H1 (cell line): ENCODE measurements at regions not wholly inside any gene's neighbourhood (a gene's known extent, or its start where the extent isn't known, plus 50 kb on each side); places are given as distances from the start of the nearest gene placed in this dataset.

ENCODE experiments used
- CTCF ChIA-PET: fragments of 300-600 bp; sonication (Branson Sonifier 250); formaldehyde crosslinking; loops from one replicate; lab custom pipeline; 2021; ENCODE audit not compliant: partially characterized antibody; lab: Charles Lee
- POLR2A ChIA-PET: fragments of 300-600 bp; sonication (Branson Sonifier 250); formaldehyde crosslinking; loops from one replicate; lab custom pipeline; 2021; ENCODE audit warnings: inconsistent platforms; ENCODE audit not compliant: partially characterized antibody; lab: Charles Lee
- DNase-seq, 2 experiments: peaks; one replicate each; pipeline versions ENCODE4 v3.0.0 to v3.0.0-alpha.2; 2010 to 2022; ENCODE audit warnings: low spot score in 2 of 2, low read depth in 1 of 2, mixed read lengths in 1 of 2
- FAIRE-seq: peaks from 2 replicates; lab custom pipeline; 2011; peaks lifted over from hg19 to GRCh38; lab: Jason Lieb, UNC
- H2AFZ ChIP-seq: 2 replicates; pipeline ENCODE4 v1.8.1; 2012; ENCODE audit warnings: low read length, inconsistent platforms
- H2AK5ac ChIP-seq: 2 replicates; pipeline ENCODE4 v1.6.1; 2013; ENCODE audit warnings: low read depth, low read length
- H2BK120ac ChIP-seq: replicated peaks from 2 replicates; pipeline ENCODE3; 2013; ENCODE audit warnings: low read depth, low read length, inconsistent platforms
- H2BK12ac ChIP-seq: 2 replicates; pipeline ENCODE4 v1.6.1; 2013; ENCODE audit warnings: low read depth, low read length
- H2BK15ac ChIP-seq: 2 replicates; pipeline ENCODE4 v1.6.1; 2013; ENCODE audit warnings: low read length
- H2BK20ac ChIP-seq: 2 replicates; pipeline ENCODE4 v1.6.1; 2013; ENCODE audit warnings: low read length
- H2BK5ac ChIP-seq: 2 replicates; pipeline ENCODE4 v1.6.1; 2013; ENCODE audit warnings: low read depth, low read length
- H3K14ac ChIP-seq: 2 replicates; pipeline ENCODE4 v1.6.1; 2013; ENCODE audit warnings: inconsistent platforms; ENCODE audit not compliant: insufficient read length
- H3K18ac ChIP-seq: 2 replicates; pipeline ENCODE4 v1.6.1; 2013; ENCODE audit warnings: low read length; ENCODE audit errors: extremely low read depth
- H3K23ac ChIP-seq: 2 replicates; pipeline ENCODE4 v1.6.1; 2013; ENCODE audit warnings: inconsistent platforms; ENCODE audit not compliant: insufficient read length
- H3K23me2 ChIP-seq: 2 replicates; pipeline ENCODE4 v1.6.1; 2013; ENCODE audit warnings: low read depth, low read length
- H3K27ac ChIP-seq: 2 replicates; pipeline ENCODE4 v1.6.1; 2011; ENCODE audit warnings: low read depth, low read length, inconsistent platforms
- H3K27me3 ChIP-seq, 4 experiments: replicated peaks in 1 of 4; 1 replicate in 1 of 4; 2 replicates in 3 of 4; pipeline versions ENCODE4 v1.6.1 to v1.8.1; 2011 to 2013; ENCODE audit warnings: low read length in 3 of 4, mild to moderate bottlenecking in 3 of 4, inconsistent platforms in 2 of 4, mixed read lengths in 2 of 4, moderate library complexity in 1 of 4; ENCODE audit not compliant: control insufficient read depth in 3 of 4, insufficient read depth in 3 of 4; ENCODE audit errors: extremely low read depth in 1 of 4
- H3K36me3 ChIP-seq, 4 experiments: 2 replicates each; pipeline versions ENCODE4 v1.6.1 to v1.8.1; 2011 to 2013; ENCODE audit warnings: mild to moderate bottlenecking in 4 of 4, low read length in 3 of 4, moderate library complexity in 2 of 4, control low read depth in 1 of 4, inconsistent platforms in 1 of 4; ENCODE audit not compliant: insufficient read depth in 4 of 4, control insufficient read depth in 2 of 4
- H3K4ac ChIP-seq: replicated peaks from 2 replicates; pipeline ENCODE3; 2013; ENCODE audit warnings: low read length, low read depth, mixed read lengths, inconsistent platforms; ENCODE audit not compliant: insufficient read length
- H3K4me1 ChIP-seq, 4 experiments: replicated peaks in 1 of 4; 1 replicate in 1 of 4; 2 replicates in 3 of 4; pipeline versions ENCODE4 v1.6.1 to v1.8.1; 2011 to 2013; ENCODE audit warnings: low read length in 3 of 4, inconsistent platforms in 2 of 4, mixed read lengths in 1 of 4; ENCODE audit not compliant: insufficient read depth in 4 of 4, control insufficient read depth in 3 of 4
- H3K4me2 ChIP-seq, 2 experiments: 2 replicates each; pipeline versions ENCODE4 v1.6.1 to v1.8.1; 2011 to 2013; ENCODE audit warnings: low read depth in 2 of 2, low read length in 2 of 2, control low read depth in 1 of 2, inconsistent platforms in 1 of 2, mild to moderate bottlenecking in 1 of 2; ENCODE audit not compliant: insufficient read depth in 1 of 2
- H3K4me3 ChIP-seq, 4 experiments: fragments of 200-600, 300-600 bp in 1 of 4; sonication (generic), shearing (Covaris generic), sonication (Bioruptor Twin) in 1 of 4; 2 replicates each; pipeline versions ENCODE4 v1.5.1 to v1.8.1; 2011 to 2016; ENCODE audit warnings: low read length in 4 of 4, low read depth in 3 of 4, control low read depth in 2 of 4, inconsistent platforms in 2 of 4, mild to moderate bottlenecking in 2 of 4, mixed read lengths in 1 of 4, moderate library complexity in 1 of 4; ENCODE audit not compliant: insufficient read depth in 2 of 4; ENCODE audit errors: extremely low read depth in 1 of 4
- H3K56ac ChIP-seq: replicated peaks from 2 replicates; pipeline ENCODE3; 2013; ENCODE audit warnings: low read depth, mild to moderate bottlenecking, mixed read lengths, low read length, inconsistent platforms; ENCODE audit not compliant: insufficient read length
- H3K79me1 ChIP-seq: 2 replicates; pipeline ENCODE4 v1.6.1; 2013; ENCODE audit warnings: low read depth, low read length, control low read depth
- H3K79me2 ChIP-seq, 2 experiments: 2 replicates each; pipeline versions ENCODE4 v1.6.1 to v1.8.1; 2012 to 2013; ENCODE audit warnings: low read length in 2 of 2, mild to moderate bottlenecking in 2 of 2, inconsistent platforms in 1 of 2; ENCODE audit not compliant: insufficient read depth in 2 of 2, control insufficient read depth in 1 of 2
- H3K9ac ChIP-seq, 4 experiments: replicated peaks in 1 of 4; 1 replicate in 1 of 4; 2 replicates in 3 of 4; pipeline versions ENCODE4 v1.6.1 to v1.8.1; 2011 to 2013; ENCODE audit warnings: low read depth in 3 of 4, low read length in 3 of 4, control low read depth in 2 of 4, mild to moderate bottlenecking in 2 of 4, moderate library complexity in 2 of 4, inconsistent platforms in 1 of 4; ENCODE audit errors: extremely low read depth in 1 of 4
- H3K9me3 ChIP-seq, 2 experiments: 2 replicates each; pipeline versions ENCODE4 v1.6.1 to v1.8.1; 2012 to 2013; ENCODE audit warnings: mild to moderate bottlenecking in 2 of 2, moderate library complexity in 2 of 2, control low read depth in 1 of 2, inconsistent platforms in 1 of 2, low read depth in 1 of 2, low read length in 1 of 2, mixed read lengths in 1 of 2; ENCODE audit not compliant: insufficient read depth in 2 of 2
- H4K20me1 ChIP-seq, 2 experiments: replicated peaks in 1 of 2; 2 replicates each; pipeline versions ENCODE3 to v1.8.1; 2011 to 2013; ENCODE audit warnings: inconsistent platforms in 2 of 2, low read length in 2 of 2, mild to moderate bottlenecking in 1 of 2; ENCODE audit not compliant: insufficient read depth in 2 of 2, control insufficient read depth in 1 of 2
- H4K5ac ChIP-seq: 2 replicates; pipeline ENCODE4 v1.6.1; 2013; ENCODE audit warnings: low read length, low read depth, mixed read lengths, inconsistent platforms; ENCODE audit not compliant: insufficient read length
- H4K8ac ChIP-seq: 2 replicates; pipeline ENCODE4 v1.8.0; 2013; ENCODE audit warnings: mild to moderate bottlenecking, moderate library complexity, low read length, inconsistent platforms; ENCODE audit not compliant: insufficient read depth; ENCODE audit errors: extremely low read depth
- H4K91ac ChIP-seq: replicated peaks from 2 replicates; pipeline ENCODE3; 2013; ENCODE audit warnings: low read length, mixed read lengths, inconsistent platforms; ENCODE audit not compliant: insufficient read length
- EGR1 ChIP-seq: IDR thresholded peaks from 2 replicates; pipeline ENCODE4 v1.6.1; 2011; ENCODE audit warnings: low read depth, low read length, borderline replicate concordance
- HDAC2 ChIP-seq, 2 experiments: fragments of 300-600 bp in 1 of 2; sonication (generic) in 1 of 2; IDR thresholded peaks; 2 replicates each; pipeline ENCODE4 v1.6.1; 2011 to 2012; ENCODE audit warnings: low read depth in 2 of 2, low read length in 2 of 2, mild to moderate bottlenecking in 2 of 2, moderate library complexity in 2 of 2, borderline replicate concordance in 1 of 2, inconsistent platforms in 1 of 2
- MAFK ChIP-seq: IDR thresholded peaks from 2 replicates; pipeline ENCODE4 v1.6.1; 2012; ENCODE audit warnings: low read depth, mild to moderate bottlenecking, improper control_type of control experiment, low read length
- POLR2AphosphoS5 ChIP-seq: IDR thresholded peaks from 2 replicates; pipeline ENCODE4 v1.6.1; 2011; ENCODE audit warnings: low read depth, low read length
- SIN3A ChIP-seq, 2 experiments: IDR thresholded peaks in 1 of 2; conservative IDR thresholded peaks in 1 of 2; 2 replicates each; pipeline ENCODE4 v1.6.1; 2011 to 2012; ENCODE audit warnings: low read length in 2 of 2, improper control_type of control experiment in 1 of 2, low read depth in 1 of 2, mild to moderate bottlenecking in 1 of 2
- SRF ChIP-seq: IDR thresholded peaks from 2 replicates; pipeline ENCODE4 v1.6.1; 2011; ENCODE audit warnings: mild to moderate bottlenecking, low read depth, low read length, moderate library complexity
- WGBS, 2 experiments: shearing (Covaris generic) in 1 of 2; methylation state at CpG; one replicate each; pipeline versions ENCODE4 v1.1.6 to v1.1.7; 2013 to 2015; ENCODE audit warnings: low lambda C conversion rate in 2 of 2, mixed read lengths in 2 of 2, inconsistent platforms in 1 of 2, low coverage in 1 of 2, missing lambda C conversion rate in 1 of 2; ENCODE audit not compliant: insufficient replicate concordance in 2 of 2, insufficient coverage in 1 of 2, insufficient read length in 1 of 2; ENCODE audit errors: extremely low coverage in 1 of 2, missing lambda C conversion rate in 1 of 2; 5-methylcytosine and 5-hydroxymethylcytosine counted together

DNA sequence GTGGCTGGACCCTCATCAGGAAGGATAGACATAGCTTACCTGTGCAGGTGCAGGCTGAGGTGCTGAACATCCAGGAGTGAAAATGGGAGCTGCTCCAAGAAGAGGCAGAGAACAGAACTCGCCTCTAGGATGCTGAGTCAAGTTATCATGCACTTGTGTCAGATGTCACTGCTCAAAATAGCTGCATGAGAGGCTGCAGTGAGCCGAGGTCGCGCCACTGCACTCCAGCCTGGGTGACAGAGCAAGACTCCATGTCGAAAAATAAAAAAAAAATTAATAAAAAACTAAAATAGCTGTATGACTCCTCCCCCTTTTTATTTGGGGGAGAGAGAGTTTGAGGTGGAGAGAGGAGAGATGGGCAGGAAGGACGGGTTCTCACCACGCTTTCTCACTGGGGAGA is 148.8 kb downstream of the FOXL1 start:
- H4K20me1 ChIP-seq, result no peaks in the 10 kb centered on the region
- no peak overlapping the region for H3K14ac ChIP-seq
- no peak overlapping the region for H2BK15ac ChIP-seq
- no peak overlapping the region for H3K18ac ChIP-seq
- no peak overlapping the region for H3K9ac ChIP-seq
- no peak overlapping the region for H2AFZ ChIP-seq
- no peak overlapping the region for H2BK5ac ChIP-seq
- no peak overlapping the region for H3K4me2 ChIP-seq
- no peaks in the 10 kb centered on the region; a peak in 2 of 7 replicates for H3K27me3 ChIP-seq
- H3K36me3 ChIP-seq, result no peaks in the 10 kb centered on the region
- H3K9me3 ChIP-seq, result no peaks in the 10 kb centered on the region
- no peak overlapping the region for H3K56ac ChIP-seq
- no peak overlapping the region for H4K8ac ChIP-seq
- H3K27ac ChIP-seq, result no peak overlapping the region
- WGBS, 2 experiments, result 90% methylated on average over 7 of the region's 7 CpGs; no CpG with 5 or more reads in 1 of the 2 experiments
- TF ChIP-seq EGR1 (no peak), POLR2AphosphoS5 (no peak), MAFK (no peak), SIN3A (conservative IDR thresholded peaks at IDR 0.05 in 1 of 2, IDR thresholded peaks at IDR 0.05 in 1 of 2; ENCODE audit: low read depth in 1 of 2, low read length in 2 of 2) (no peak), HDAC2 (IDR thresholded peaks at IDR 0.05; ENCODE audit: borderline replicate concordance in 1 of 2, low read depth in 2 of 2, low read length in 2 of 2) (no peak), SRF (no peak)
- TF ChIP-seq, all 59 proteins: peak for 0
- no peak overlapping the region for H4K5ac ChIP-seq
- H3K4me3 ChIP-seq, result no peak overlapping the region
- no peaks in the 10 kb centered on the region for H3K79me2 ChIP-seq
- CTCF ChIA-PET, result interaction anchor here (0.6 to 1.0 kb wide), 2 partner anchors 9 to 13 kb away, joined by 3 to 4 read pairs; no protein-coding TSS in a partner anchor
- no peaks in the 10 kb centered on the region for H3K79me1 ChIP-seq
- H4K91ac ChIP-seq, result no peak overlapping the region
- H2BK12ac ChIP-seq, result no peak overlapping the region
- POLR2A ChIA-PET, result no interaction called here
- H3K4ac ChIP-seq, result no peak overlapping the region
- no peak overlapping the region for H3K23ac ChIP-seq
- no peak overlapping the region for H2BK120ac ChIP-seq
- no peak overlapping the region for H2BK20ac ChIP-seq
- no peak overlapping the region for H2AK5ac ChIP-seq
- FAIRE-seq, result no peak
- no peaks in the 10 kb centered on the region for H3K23me2 ChIP-seq
- no peak for DNase-seq
- H3K4me1 ChIP-seq, result no peaks in the 10 kb centered on the region
